GM18873 (cell line): ENCODE measurements at regions not wholly inside any gene's neighbourhood (a gene's known extent, or its start where the extent isn't known, plus 50 kb on each side); places are given as distances from the start of the nearest gene placed in this dataset.
"Not testable (repeated sequence)": the region's sequence is repeated elsewhere in the genome, so short reads cannot be mapped to it uniquely, and the experiment has no call there.

ENCODE experiments used
- ATAC-seq: cut with Tn5 transposase; IDR thresholded peaks from one replicate; pipeline ENCODE4 v1.9.1; 2021; ENCODE audit warnings: mild to moderate bottlenecking, moderate library complexity, moderate number of reproducible peaks; ENCODE audit not compliant: unreplicated experiment, low FRiP score

DNA sequence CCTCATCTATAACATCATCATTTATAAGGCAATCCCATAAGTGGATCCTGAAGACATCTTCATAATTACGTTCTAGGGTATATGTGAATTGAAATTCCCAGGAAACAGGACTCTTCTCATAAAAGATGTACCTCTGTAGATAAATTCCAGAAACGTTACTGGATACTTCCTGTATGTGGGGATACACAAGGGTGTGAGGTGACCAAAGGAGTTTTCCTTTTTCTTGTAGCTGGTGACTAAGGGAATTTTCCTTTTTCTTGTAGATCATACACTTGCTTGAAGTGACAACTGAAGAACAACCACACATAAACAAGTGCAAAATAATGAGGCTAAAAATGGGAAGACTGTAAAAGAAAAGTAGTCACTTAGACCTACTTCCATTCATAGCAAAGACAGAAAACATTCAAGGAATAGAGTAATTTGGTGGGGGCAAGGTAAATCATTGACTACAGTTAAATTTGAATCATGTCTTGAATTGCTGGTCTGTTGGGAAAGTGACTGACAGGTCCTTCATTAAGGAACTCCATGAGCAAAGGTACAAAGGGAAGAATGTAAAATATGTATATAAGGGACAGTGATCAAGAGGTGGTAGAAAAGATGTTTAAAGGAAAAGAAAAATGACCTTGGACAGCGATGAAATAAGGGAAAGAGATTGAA is 53.2 kb upstream of the UBE2E3 start:
- ATAC-seq: no peak

DNA sequence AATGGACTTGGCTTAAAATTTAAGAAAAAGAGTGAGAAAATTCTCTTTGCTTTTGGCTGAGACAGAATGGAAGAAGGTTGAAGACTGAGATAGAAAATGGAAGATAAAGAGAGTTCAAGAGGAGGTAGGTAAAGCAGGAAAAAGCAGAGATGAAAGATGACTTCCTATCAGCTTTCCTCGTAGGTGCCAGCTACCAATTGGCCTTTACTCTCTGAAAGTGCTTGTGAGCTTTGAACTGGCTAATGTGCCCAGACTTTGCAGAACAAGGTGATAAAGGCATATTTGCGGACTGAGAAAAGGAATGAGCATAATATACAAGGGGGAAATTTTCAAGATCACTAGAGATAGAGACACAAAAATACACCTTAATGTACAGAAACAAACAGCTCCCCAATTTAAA is 54.7 kb upstream of the UBE2E3 start:
- no peak for ATAC-seq

DNA sequence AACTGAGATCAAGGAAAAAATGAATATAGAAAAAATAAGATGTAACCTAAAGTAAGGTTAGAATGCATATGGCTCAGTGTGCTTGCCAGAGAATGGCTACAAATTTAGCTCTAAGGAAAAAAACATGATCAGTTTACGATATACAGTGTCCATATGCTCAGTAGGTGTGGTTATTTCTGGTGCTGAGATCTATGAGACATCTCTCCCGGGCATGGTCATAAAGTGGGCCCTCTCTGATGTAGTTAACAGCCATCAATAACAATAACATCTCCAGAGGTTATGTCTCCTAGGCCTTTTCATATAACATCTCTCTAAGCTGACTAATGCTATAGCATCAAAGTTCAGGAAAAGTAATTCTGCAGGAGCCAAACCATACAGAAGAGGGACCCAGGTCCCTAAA is 56.3 kb upstream of the UBE2E3 start:
- ATAC-seq: no peak

DNA sequence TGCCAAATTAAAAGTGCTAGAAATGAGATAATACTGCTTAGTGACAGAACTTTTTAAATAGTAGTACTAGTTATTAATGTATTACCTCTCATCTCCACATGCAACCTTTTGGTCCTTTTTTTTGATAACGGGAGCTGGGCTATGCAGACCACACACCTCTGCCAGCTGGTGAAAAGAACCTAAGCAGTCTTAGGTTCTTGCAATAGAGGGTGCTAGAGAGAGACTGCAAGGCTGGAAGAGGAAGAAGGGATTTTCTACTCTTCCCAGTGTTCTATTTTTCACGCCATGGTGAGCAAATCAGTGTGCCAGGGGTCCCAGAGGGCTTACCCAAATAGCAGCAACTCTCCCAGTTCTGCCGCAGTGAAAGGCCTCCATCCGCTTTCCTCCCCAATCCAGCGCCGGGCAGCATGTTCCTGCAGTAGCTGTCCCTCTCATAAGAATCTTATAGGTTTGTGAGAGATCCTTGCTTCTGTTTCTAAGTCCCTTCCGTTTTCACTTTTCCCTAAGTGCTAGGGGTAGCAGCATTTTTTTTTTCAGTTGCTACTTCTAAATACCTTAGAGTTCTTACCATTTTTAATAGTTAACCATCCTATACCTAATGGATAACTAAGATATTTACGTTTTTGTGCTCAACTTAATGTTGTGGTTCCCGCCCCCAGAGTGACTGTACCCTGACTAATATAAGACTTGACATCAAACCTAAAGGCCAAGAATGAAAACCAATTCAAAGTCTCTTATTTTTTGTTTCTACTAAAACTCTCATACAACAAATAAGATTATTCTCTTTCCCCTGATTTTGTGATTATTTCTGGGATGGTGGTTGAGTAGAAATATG is 69.4 kb upstream of the UBE2E3 start:
- ATAC-seq: no peak

DNA sequence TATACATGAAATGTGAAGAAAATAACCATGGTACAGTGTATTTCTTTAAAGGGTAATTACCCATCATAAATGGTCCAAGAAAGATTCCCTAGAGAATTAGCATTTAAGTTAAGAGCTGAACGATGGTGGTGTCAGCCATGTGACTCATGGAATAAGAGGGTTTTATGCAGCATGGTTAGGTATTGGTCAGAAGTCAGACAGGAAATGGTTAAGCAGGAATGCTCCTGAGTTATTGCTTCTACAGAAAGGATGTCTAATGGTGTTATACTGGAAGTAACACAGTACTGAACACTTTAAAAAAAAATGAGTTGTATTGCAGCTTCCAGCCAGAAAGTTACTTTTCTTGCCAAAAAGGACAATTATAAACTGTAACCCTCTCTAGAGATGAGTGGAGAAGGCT is 72.7 kb upstream of the UBE2E3 start:
- no peak for ATAC-seq

DNA sequence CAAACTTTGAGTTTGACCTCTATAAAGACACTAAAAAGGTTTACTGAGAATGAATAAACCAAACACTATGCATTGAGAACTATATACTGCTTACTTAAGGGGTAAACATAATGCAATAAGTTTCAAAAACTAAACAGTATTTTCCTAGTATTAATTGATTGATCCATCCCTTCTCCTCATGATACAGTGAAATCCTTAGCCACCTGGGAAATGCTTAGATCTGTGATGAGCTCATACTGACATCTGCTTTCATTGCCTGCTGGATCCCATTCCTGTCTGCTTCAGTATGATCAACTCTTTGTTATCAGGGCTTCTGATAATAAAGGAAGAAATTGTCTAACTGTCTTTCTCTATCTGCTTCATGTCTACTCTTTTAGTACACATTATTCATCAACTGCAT is 74.9 kb upstream of the UBE2E3 start:
- no peak for ATAC-seq

DNA sequence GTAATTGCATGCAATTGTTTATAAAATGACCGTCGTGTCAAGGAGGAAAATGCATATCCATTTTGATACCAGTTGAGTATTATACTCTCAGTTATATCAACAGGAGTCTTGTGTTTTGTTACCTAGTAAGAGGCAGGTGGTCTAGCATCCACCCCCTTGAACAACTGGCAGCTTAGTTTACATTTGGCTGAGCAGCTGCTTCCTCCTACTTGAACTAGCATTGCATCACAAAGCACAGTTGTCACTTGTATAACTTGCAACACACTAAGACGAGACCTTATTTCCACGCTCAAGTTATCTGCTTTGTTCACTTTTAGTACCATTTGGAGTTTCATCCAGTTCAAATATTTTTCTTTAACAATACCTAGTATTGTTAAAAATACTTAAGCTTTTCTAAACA is 75.4 kb upstream of the UBE2E3 start:
- ATAC-seq: no peak

DNA sequence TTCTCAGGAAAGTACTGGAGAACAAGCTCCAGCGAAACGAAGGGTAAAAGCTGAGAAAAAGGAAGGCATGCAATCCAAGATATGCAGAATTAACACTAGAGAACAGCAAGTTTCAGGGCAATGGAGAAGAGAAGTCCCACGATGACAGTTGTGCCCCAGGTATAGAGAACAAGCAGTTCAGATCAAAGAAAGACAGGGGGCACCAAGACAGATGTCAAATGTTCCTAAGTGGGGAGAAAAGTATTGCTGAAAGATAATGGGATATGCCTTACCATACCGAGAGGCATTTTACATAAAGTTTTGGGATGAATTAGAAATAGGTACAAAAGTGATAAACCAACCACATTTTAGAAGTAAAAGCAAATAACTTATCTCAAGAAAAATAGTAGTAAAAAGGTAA is 79.1 kb upstream of the UBE2E3 start:
- no peak for ATAC-seq

DNA sequence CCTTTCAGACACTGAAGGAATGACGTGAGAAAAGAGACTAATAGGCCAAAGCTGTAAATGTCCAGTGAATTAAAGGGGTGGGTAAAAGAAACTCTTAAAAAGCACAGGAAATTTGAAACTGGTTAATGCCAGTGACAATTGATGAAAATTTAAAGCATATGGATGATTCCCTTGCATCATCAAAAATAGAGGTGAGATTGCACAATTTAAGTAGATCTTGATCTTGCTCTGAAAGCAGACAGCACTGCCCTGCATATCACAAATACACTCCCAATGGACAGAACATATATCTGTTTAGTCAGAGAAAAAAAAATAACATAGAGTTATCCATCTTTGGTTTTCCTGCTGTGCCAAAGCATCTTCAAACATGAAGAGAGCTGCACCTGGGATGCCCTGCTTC is 86.7 kb upstream of the UBE2E3 start:
- no peak for ATAC-seq

DNA sequence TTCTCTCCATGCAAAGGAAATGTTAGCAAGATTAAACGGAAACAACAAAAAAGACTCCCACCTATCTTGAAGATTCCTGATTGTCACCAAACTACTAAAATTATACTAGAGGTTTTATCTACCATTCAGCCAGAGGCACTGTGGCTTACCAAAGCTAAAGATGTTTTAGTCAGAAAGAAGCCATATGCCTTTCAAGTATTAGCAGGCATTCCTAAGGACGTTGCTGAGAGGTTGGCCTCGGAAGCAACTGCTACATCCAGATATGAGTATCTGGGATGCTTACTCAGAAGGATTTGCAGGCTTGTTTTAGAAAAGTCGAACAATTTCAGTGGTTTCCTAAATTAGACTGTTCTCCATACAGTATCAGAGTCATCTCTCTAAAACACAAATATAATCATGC is 88.3 kb upstream of the UBE2E3 start:
- no peak for ATAC-seq

DNA sequence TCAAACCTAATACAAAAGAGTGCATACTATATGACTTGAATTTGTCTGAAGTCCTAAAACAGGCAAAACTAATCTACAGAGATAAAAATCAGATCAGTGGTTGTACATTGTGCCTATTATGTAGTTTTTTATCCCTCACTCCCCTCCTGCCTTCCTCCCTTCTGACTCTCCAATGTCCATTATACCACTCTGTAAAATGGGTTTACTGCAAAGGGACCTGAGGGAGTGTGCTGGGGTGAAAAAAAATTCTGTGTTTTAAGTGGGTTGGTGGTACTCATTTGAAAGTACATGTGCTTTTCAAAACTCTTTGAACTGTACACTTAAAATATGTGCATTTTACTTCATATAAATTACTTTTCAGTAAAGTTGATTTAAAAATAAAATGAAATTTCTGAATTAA is 89.0 kb upstream of the UBE2E3 start:
- no peak for ATAC-seq

DNA sequence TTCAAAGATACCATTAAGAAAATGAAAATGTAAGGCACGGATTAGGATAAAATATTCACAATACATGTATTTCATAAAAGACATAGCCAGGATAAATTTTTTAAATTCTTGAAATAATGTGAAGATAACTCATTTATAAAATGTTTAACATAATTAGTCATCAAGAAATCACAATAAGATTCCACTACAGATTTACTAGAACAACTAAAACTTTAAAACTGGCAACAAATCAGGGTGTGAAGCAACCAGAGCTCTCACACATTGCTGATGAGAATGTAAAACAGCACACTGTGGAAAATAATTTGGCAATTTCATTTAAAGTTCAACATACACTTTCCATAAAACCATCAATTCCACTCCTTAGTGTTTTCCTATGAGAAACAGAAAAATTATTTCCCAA is 89.6 kb upstream of the UBE2E3 start:
- ATAC-seq: no peak

DNA sequence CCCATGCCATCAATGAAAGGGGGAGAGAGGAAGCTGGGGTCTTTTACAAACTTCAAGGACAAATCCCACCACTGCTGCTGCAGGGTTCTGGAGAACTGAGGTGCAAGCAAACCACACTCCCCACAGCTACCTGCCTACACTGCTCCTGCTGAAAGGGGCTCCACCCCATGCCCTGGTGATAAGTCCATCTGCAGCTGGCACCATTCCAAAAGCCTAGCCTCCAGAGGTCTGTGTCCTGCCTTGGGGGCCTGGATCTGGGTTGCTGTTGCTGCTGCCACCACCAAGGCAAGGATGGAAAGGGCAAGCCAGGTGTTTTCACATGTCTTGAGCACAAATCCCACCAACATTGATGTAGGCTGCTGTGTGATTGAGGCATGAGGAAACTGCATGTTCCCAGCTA is 97.4 kb upstream of the UBE2E3 start:
- no peak for ATAC-seq

DNA sequence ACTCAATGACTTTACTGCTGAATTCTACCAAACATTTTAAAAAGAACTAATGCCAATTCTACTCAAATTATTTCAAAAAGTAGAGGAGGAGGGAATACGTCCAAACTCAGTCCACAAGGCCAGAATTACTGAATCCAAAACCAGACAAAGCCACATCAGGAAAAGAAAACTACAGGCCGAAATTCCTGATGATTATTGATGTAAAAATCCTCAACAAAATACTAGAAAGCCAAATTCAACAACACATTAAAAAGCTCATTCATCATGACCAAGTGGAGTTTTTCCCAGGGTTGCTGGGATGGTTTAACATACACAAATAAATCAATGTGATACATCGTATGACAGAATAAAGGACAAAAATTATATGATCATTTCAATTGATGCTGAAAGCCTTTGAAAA is 103.9 kb upstream of the UBE2E3 start:
- ATAC-seq: no peak

DNA sequence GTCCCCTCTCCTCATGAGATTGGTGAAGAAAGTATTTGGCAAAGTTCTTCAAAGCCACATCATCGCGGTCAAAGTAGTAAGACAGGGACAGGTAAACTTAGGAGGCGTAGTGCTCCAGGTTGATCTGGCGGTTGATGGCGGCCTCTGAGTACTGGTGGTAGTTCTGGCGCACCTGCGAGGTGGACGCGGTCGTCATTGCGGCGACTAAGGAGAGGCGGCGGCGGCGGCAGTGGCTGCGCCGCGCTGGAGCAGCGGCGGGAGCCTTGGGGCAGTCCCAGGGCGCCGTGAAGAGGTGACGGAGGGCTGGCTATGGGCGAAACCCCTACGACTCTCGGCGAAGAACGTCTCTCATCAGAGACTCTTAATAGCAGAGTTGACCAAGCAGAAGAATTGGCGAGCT is 107.2 kb upstream of the UBE2E3 start:
- ATAC-seq: no peak

DNA sequence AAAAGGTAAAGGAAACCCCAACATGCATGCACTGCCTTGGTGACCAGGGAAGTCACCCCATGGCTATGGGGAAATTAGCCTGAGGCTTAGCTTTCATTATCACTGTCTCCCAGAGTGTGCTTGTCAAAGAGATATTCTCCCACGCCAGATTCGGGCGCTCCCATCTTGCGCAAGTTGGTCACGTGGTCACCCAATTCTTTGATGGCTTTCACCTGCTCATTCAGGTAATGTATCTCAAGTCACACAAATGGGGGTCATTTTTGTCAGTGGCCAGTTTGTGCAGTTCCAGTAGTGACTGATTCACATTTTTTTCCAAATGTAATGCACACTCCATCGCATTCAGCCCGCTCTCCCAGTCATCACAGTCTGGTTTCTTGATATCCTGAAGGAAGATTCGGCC is 107.6 kb upstream of the UBE2E3 start:
- ATAC-seq: not testable (repeated sequence)

DNA sequence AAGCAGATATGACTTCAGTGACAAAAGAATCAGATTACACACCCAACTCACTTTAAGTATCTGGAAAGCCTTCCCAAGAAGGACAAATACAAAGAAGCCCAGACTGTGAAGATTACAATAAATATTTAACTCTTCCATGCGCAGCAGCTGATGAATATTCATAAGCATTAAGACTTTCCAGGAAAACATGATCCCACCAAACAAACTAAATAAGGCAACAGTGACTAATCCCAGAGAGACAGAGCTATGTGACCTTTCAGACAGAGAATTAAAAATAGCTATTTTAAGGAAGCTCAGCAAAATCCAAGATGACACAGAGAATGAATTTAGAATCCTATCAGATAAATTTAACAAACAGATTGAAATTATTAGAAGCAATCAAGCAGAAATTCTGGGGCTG is 108.2 kb upstream of the UBE2E3 start:
- no peak for ATAC-seq

DNA sequence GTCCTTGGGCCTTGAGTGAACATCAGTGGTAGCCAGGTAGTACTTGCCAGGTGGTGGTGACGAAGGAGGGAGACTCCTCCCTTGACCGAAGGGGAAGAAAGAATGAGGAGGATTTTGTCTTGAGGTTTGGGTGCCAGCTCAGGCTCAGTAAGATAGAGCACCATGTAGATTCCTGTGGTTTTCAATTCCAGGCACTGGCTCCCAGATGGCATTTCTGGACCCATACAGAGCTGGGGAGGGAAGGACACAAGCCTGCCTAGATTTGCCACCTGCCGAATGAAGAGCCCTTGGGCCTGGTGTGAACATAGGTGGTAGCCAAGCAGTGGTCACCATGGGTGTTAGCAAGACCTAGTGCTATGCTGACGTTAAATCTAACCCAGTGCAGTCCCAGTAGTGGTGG is 108.8 kb upstream of the UBE2E3 start:
- ATAC-seq: no peak

DNA sequence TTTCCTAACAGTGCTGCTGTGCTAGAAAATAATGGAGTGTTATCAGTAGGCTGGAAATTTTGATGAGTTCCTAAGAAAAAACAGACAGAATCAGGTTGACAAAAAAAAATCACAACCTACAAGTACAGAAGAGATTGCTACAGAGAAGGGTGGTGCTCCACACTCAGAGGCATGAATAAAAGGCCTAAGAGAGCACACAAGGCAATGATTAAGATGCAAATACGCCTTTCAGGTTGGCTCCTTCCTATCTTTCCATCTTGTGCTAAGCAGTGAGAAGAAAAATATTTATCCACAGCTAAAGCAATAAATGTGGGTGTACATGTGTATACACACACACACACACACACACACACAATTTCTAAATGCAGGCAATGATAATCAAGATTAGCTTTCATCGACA is 130.6 kb upstream of the UBE2E3 start:
- no peak for ATAC-seq

DNA sequence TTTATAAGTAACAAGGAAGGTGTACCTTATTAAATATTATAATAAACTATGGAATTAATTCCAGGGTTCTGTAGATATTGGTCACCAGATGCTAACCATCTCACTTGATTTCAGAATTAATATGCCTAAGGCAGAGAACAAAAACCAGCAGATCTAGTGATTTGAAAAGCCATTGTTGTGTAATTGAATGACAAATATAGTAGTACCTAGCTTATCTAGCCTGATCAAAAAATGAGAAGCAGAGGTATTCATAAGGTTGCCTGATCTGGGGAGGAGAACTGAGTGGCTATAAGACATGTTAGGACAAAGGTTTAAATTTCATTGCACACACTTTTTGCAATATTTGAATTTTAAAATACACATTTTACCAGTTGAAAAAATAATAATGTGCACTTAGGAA is 132.0 kb upstream of the UBE2E3 start:
- ATAC-seq: no peak

DNA sequence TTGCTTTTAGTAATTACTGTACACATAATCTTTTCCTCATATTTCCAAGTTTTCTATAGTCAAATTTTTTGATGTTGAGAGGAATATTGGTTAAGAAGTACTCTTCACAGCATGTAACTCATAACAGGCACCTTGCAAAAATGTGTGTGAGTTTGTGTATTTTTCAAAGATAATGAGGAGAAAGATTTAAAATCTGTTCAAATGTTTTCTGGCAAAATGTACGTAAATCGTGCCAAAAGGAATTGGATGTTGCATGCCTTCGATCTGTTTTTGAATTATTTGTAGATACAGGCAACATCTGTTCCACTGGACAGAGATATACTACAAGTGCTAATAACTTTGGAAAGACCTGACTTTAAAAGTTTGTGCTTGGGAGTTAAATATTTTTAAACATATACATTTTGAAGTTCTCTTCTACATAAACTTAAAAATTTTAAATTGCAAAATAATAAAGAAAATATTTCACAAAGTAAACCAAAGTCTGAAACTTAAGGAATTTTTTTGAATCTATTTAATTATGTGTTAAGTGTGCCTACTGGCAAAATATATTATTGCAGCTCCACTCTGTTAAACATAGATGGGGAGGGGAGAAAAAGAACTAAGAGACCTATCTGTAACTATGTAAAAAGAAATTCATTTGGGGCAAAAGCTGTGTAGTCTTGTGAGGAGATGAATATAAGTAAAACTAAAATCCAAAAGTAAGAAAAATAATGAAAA is 133.5 kb upstream of the UBE2E3 start:
- ATAC-seq: no peak

DNA sequence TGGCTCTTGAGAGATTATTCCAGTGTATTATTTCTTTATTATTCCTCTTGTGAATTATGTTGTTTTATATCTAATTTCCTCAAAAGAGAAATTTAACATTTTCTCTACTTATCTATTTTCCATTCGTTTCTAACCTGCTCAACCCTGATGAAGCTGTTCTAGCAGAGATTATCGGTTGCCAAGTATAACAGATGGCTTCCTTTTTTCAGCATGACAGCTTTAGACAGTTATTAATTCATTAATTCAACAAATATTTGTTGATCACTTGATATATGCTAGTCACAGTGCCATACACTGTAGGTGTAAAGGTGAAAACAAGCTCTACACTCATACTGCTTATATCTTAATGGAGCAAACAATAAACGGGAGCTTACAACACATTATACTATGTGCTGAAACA is 137.9 kb upstream of the UBE2E3 start:
- no peak for ATAC-seq
